GM18858 (cell line): ENCODE measurements at regions not wholly inside any gene's neighbourhood (a gene's known extent, or its start where the extent isn't known, plus 50 kb on each side); places are given as distances from the start of the nearest gene placed in this dataset.
"Not testable (repeated sequence)": the region's sequence is repeated elsewhere in the genome, so short reads cannot be mapped to it uniquely, and the experiment has no call there.

Experiments
- ATAC-seq: cut with Tn5 transposase; IDR thresholded peaks from one replicate; pipeline ENCODE4 v1.9.1; 2021; ENCODE audit not compliant: unreplicated experiment

GRCh38 chr2:155908567-155908966 is 424.0 kb downstream of the NR4A2 start:
- no peak for ATAC-seq

- ATAC-seq: no peak
Measured at GRCh38 chr2:155907211-155907610, 425.3 kb downstream of the NR4A2 start.

DNA sequence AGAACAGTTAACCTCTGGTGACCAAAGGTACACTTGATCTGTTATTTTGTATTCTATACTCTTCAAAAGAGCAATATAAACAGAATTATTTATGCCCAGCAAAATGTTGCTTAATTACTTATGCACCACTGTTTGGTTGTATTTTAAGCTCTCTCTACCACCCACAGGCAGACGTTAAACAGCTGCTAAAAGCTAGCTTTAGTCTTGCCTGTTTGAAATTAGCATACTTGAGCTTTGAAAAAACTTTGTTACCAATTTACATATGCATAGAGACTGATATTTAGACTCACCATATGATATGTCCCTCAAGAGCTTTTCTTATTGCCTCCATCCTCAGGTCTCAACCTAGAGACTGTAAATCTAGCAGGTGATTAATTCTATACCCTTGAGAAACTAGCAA is 426.9 kb downstream of the NR4A2 start:
- no peak for ATAC-seq

GRCh38 chr2:155904720-155905119 is 427.8 kb downstream of the NR4A2 start:
- ATAC-seq: no peak

DNA sequence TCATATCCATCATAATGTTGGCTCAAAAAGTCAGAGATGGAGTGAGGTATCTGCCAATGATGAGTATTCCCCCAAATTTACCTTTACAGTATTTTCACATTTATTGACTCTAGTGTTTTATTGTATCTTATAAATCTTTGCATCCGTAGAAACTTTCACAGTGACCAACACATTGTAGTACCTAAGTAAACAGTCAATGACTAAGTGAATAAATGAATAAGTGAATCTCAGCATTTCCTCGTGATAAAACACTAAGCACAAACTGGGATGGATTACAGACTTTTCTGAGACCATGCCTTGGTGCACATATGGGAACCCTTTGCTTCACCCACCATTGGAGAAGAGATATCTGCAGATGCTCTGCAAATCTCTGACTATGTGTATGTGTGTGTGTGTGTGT is 429.9 kb downstream of the NR4A2 start:
- ATAC-seq: no peak

DNA sequence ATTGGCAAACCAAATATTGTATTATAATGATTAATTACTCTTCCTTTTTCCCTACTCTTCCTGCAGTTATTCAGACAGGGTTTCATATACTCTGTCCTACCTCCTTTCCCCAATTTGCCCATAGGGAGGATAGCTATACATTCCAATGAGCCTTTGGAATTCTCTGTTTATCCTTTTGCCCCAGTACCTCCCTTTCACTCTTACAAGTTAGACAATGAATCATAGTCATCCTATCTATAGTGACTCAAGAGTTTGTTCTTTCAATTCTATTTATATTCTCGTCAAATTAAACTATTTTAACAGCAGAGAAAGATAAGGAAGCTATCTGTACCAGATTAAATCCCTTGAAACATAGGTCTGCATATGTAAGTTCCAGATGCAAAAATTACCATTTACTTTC is 437.5 kb downstream of the NR4A2 start:
- ATAC-seq: no peak

- ATAC-seq: not testable (repeated sequence)
Measured at GRCh38 chr2:155880382-155880781, 452.1 kb downstream of the NR4A2 start.

DNA sequence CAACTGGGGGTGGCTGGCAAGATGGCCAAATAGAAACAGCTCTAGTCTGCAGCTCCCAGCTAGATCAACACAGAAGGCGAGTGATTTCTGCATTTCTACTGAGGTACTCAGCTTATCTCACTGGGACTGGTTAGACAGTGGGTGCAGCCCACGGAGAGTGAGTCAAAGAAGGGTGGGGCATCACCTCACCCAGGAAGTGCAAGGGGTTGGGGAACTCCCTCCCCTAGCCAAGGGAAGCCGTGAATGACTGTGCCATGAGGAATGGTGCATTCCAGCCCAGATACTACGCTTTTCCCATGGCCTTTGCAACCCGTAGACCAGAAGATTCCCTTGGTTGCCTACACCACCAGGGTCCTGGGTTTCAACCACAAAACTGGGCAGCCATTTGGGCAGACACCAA is 452.6 kb downstream of the NR4A2 start:
- ATAC-seq: not testable (repeated sequence)

DNA sequence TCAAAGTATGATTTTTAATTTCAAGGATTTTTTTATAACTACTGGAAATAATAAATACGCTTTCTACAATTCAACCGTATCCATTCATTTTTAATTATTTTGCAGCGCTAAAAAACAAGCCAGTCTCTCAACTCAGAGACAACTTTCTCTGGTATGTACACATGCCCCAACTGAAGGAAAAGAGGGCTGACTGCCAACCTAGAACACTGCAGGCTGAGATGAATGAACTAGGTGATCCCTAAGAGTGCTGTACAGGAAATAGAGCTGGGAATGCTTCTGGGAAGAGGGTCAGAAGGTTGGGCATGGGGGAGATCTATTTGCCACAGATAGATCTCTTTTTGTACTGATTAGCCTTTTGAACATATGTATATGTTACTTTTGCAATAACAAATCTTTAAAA is 460.1 kb downstream of the NR4A2 start:
- ATAC-seq: no peak

DNA sequence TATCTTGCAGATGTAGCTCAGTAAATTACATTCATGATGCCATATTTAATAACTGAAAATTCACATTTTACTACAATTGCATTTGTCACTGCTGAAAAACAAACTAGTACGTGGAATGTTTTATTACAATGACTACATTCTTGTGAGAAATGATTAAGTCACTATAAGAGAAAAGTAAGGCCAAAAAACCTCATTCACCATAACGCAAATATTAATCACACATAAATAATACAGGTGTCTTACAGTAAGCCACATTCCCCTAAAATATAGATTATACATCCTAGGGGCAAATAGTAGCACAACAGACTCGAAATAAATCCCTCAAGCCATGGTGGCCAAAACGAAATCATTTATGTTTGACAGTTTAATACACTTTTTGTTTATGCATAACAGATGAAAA is 460.6 kb downstream of the NR4A2 start:
- ATAC-seq: no peak

GRCh38 chr2:155867564-155867963 is 465.0 kb downstream of the NR4A2 start:
- ATAC-seq: no peak

GRCh38 chr2:155866477-155866876 is 466.0 kb downstream of the NR4A2 start:
- ATAC-seq: no peak

- ATAC-seq: no peak
Measured at GRCh38 chr2:155852156-155852555, 480.4 kb downstream of the NR4A2 start.

GRCh38 chr2:155846259-155846658 is 486.3 kb downstream of the NR4A2 start:
- ATAC-seq: no peak

DNA sequence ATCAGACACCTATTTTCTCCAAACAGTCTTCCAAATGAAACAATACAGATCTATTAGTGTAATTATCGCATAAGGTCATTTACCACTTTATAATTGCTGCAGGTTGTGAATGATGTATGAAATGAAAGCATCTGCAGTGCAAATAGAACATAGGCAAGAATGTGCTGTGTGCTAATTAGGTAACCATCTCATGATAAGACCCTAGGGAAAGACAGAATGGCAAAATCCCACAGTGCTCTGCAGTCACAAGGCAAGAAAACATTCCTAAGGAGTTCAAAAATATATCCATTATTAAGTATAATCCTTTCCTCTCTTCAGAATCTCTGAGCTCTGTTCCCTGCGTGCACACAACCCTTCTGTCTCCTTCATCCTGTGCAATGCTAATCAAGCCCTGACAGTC is 488.1 kb downstream of the NR4A2 start:
- no peak for ATAC-seq

DNA sequence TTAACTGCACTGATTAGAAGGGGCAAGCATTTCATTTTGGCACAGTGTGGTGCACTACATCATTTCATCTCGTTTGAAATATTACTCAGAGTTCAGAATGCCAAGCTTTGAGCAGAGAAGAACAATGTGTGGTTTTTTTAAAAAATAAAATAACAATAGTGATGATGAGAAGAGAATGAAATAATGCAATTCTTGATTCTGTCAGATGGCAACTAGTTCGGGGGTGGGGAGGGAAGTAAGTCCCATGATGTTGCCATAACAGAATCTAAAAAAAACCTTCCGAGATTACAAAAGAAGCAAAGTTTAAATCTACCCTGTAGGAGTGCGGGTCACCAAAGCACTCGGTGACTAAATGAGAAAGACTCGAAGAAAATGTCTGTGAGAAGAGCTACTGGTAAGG is 490.4 kb downstream of the NR4A2 start:
- ATAC-seq: no peak

DNA sequence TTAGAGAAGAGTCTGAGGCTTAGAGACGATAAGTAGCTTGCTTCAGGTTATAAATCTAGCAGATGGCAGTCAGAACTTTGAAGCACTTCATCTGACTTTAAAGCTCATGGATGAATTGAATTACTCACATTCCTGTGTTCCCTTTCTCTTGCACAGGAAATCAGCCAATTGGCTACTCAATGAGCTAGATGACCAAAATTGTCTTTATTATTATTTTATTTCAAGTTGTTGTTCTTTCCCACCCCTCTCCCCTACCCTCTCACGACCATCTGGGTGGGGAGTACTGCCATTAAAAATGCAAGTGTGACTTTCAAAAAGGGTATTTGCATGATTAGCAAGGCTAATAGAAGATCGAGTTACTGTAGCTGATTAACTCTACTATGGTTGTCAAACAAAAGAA is 491.1 kb downstream of the NR4A2 start:
- ATAC-seq: no peak

- ATAC-seq: no peak
Measured at GRCh38 chr2:155840661-155841060, 491.9 kb downstream of the NR4A2 start.

DNA sequence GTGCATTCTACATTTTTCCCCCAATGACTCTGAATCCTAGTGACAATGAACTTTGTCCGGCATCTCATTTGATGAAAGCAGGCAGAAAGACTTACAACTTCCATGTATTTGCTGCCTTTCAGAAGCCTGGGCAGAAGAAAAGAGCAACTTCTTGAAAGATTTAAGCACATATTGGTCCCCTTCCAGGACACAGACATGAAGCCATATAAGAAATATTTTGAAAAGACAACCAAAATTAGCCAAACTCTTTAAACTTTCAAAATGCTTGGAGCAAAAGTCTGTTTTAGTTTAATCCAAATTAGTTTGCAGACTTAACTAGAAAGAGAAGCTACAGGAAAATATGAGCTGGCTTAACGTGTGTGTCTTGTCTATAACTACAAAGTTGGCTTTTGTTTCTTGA is 492.5 kb downstream of the NR4A2 start:
- ATAC-seq: no peak

- no peak for ATAC-seq
Measured at GRCh38 chr2:155839436-155839835, 493.1 kb downstream of the NR4A2 start.

DNA sequence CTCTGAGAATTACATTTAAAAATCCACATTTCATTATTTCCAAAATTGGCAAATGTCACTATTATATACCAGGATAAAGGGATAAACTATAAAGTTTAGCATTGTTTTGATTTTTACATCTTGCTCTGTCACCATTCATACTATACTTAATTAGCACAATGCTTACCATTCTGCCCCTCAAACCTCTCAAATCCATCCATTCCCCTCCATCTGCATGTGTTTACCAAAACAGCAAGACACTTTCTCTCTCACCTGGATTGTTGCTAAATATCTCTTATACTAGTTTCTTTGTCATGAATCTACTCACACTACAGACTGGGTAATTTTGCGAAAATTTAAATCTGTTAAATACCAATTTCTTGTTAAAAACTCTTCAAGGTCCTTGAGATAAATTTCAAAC is 496.1 kb downstream of the NR4A2 start:
- ATAC-seq: no peak

DNA sequence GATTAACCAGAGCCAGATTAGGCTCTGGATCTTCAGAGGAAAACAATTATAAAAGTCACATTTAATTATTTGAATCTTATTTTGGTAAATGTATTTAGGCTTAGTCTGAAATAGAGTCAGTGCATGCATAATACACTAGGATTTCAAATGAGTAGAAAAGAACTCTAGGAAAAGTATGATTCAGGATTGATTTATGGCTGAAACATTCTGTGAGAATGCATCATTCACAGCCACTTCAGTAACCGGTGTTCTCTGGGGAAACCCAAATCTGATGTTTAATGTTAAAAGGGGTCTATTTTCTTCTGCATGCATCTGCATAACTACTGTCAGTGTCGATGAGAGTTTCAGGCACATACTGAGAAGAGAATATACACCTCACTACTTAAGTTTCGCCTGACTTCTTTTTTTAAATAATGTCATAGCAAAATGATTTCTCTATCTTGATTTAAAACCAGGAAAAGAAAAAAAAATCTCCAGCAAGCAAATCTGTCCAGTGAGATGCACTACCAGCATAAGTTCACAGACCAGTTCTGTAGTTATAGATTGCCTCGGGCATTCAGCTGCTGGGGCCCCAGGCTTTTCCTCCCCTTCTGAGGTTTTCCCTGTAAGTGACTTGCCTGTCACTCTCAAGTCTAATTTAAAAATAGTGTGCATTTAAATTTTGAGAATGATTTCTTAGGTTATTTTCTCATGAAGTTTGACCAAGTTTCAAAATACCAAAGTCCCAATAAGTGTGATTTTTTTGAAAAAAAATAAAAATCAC is 501.5 kb downstream of the NR4A2 start:
- ATAC-seq: no peak

DNA sequence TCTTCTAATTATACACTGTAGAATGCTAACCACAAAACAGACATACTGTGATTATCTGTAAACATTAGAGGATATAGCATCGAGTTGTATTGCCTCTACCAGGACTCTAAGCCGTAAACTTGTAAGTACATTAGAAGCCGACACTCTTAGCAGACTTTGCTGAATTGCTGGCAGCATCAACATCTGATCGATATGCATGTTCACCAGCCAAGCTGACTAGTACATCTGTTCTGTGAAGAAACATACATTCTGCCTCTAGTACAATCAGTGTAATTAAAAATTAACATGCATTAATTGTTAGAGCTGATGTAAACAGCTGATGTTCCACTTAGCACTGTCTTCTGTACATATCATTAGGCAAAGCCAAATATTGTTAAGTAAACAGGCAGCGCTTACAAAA is 502.2 kb downstream of the NR4A2 start:
- no peak for ATAC-seq
